Cerebellar cortex (tissue), 1 donor: ENCODE measurements at regions not wholly inside any gene's neighbourhood (a gene's known extent, or its start where the extent isn't known, plus 50 kb on each side); places are given as distances from the start of the nearest gene placed in this dataset.

Source experiments
- DNase-seq: peaks from one replicate; pipeline ENCODE4 v3.0.0-alpha.2; 2015; ENCODE audit warnings: low spot score

- DNase-seq: no peak
These were observed 316.5 kb downstream of the CDH26 start for GRCh38 chr20:60274717-60275116.

- no peak for DNase-seq
These were observed 323.1 kb downstream of the CDH26 start for GRCh38 chr20:60281295-60281694.

DNA sequence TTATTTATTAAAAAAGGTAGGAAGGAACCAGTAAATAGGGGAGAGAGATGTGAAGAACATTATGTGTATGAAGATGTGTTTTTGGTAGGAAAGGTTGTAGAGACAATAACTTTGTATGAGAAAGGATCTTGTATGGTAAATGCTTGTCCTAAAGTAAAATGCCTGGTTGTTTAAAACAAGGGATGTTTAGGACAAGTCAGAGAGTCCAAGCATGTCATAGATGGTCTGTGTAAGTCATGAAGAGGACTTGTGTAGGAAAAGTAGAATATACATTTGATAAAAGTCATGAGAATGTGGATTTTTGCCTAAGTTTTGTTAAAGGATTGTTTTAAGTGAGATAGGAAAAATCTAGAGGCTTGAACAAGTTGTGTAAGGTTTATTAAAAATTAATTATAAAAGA, 325.1 kb downstream of the CDH26 start:
- no peak for DNase-seq

DNA sequence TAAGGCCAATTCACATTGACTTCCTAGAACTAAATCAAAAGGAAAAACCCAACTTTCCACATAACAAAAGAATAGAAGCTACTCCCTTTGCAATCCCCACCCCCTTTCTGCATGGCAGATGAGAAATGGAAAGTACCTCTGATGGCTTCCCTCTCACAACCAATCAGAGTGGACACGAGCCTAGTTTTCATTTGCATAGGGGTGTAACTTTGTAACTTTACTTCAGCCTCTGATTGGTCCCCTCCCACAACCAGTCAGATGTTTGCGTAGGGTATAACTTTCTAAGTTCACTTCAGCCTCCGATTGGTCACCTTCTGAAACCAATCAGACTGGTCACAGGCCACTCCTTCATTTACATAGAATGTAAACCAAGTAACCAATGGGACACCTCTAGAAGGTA, 328.5 kb downstream of the CDH26 start:
- DNase-seq: no peak

DNA sequence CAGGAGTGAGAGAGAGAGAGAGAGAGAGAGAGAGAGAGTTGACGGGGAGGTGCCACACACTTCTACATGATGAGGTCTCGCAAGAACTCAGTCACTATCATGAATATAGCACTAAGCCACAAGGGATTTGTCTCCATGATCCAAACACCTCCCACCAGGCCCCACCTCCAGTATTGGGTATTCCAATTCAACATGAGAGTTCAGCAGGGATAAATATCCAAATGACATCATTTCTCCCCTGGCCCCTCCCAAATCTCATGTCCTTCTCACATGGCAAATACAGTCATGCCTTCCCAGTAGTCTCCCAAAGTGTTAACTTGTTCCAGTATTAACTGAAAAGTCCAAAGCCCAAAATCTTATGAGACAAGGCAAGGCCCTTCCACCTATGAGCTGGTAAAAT, 330.7 kb downstream of the CDH26 start:
- DNase-seq: no peak

DNA sequence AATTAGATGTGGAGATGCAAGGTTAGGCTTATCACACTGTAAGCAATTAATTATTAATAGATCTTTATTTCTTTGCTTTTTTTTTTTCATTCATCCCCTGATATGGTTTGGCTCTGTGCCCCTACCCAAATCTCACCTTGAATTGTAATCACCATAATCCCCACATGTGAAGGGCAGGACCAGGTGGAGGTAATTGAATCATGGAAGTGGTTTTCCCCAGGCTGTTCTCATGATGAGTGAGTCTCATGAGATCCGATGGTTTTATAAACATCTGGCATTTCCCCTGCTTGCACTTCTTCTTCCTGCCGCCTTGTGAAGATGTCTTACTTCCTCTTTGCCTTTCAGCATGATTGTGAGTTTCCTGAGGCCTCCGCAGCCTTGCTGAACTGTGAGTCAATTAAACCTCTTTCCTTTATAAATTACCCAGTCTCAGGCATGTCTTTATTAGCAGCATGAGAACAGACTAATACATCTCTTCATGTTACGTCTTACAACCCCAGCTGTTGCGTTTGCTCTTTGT, 333.8 kb downstream of the CDH26 start:
- DNase-seq: no peak

DNA sequence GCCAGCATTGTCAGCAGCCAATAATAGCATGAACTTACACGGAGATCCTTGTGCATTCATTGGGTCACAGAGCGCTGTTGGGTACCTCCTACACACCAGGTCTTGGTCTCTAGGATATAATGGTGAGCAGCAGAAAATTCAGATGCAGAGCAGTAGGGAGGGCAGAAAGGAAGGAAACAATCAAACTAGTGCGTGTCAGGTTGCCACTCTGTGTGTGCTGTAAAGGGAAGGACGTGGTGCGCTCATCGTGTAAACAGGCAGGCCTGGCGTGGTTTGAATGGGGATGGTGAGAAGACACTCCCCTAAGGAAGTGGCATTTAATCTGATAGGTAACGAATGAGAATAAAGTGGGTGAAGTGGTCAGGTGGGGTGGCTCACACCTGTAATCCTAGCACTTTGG, 336.4 kb downstream of the CDH26 start:
- no peak for DNase-seq

DNA sequence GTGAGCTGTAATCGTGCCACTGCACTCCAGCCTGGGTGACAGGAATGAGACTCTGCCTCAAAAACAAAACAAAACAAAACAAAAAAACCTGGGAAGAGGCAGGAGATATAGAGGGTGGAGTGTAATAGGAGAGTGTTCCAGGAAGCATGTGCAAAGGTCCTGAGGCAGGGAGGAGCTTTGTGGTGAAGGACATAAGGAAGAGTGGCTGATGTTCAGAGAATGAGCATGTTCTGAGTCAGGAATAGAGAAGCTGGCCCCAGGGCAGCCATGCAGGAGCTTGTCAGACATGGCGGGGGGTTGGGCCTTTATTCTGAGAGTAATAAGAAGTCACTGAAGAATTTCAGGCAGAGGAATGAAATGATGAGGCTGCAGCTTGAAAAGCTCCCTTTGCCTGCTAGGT, 337.0 kb downstream of the CDH26 start:
- DNase-seq: no peak

DNA sequence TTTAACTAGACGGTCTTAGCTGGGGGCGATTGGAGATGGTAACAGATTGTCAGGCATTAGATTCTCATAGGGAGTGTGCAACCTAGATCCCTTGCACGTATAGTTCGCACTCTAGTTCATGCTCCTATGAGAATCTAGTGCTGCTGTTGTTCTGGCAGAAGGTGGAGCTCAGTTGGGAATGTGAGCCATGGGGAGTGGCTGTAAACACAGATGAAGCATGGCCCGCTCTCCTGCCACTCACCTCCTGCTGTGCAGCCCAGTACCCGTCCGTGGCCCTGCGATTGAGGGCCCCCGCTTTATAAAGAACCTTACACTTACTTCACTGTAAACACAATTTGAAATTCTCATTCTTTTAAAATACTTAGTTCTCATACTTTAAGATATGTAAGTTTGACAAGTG, 339.4 kb downstream of the CDH26 start:
- DNase-seq: no peak

GRCh38 chr20:60298647-60299046, 340.4 kb downstream of the CDH26 start:
- no peak for DNase-seq

GRCh38 chr20:60299951-60300350, 341.7 kb downstream of the CDH26 start:
- no peak for DNase-seq

- no peak for DNase-seq
These were observed 342.2 kb downstream of the CDH26 start for GRCh38 chr20:60300374-60300773.

DNA sequence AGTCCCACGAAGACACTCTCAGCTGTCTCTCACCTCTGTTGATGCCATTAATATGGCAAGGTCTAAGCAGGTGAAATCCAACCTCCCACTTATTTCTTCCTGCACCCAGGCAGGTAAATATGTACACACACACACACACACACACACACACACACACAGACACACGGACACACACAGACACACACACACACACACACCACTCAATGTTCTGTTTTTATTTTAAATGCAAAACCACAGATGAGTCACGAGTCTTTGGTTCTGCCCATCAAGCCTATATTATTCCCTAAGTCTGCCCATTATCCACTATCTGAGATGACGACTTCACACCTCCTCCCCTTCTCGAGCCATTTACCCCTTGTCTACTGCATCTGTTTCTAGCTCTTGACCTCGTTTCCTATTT, 344.7 kb downstream of the CDH26 start:
- DNase-seq: no peak

DNA sequence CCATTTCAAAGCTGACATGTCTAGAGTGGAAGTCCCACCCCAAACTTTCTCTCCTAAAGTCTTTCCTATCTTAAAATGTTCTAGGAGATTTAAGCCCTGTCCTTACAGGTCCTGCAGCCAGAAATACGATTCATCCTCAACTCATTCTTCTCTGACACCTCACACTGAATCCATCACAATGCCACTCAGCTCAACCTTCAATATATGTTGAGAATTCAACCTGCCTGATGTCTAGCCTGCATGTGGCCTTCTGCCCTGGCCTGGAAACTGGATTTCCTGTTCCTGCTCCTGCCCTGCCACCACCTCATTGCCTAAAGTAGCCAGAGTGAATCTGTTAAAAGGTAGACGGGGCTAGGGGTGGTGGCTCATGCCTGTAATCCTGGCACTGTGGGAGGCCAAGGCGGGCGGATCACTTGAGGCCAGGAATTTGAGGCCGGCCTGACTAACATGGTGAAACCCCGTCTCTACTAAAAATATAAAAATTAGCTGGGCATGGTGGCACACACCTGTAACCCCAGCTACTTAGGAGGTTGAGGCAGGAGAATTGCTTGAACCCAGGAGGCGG, 345.9 kb downstream of the CDH26 start:
- no peak for DNase-seq

DNA sequence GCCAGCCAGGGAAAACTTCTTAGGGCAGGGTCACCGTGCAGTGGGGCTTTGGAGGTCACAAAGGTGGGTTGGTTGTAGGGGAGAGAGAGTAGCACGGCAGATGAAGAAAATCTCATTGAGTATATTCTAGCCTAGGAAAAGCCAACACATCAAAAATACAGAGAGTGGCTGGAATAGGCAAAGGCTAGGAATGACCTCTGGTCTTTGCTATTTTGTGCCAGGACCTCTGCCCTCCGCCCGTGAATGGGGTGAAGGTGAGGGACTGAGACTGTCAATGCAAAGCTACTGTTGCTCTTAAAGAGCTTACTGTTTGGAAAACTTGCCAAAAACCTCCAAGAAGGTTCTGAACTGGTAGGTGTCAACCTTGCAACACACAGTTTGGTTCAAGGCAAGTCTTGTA, 346.7 kb downstream of the CDH26 start:
- DNase-seq: no peak

DNA sequence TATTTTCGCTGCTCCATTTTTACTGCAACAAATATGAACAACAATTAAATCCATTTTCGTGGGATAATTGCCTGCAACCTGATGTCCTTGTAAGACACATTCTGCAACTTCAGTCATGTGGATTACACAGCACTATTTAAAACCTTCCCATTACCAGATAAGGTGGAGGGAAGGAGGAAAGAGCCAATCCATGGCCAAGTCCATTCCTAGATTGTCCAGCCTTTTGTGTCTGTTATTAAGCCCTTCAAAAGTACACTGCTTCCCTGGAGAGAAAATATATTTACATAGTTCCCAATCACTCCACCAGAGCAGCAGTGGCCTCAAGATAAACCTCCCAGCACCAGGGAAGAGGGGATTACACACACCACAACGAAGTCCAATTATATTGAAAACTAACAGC, 347.9 kb downstream of the CDH26 start:
- DNase-seq: no peak

DNA sequence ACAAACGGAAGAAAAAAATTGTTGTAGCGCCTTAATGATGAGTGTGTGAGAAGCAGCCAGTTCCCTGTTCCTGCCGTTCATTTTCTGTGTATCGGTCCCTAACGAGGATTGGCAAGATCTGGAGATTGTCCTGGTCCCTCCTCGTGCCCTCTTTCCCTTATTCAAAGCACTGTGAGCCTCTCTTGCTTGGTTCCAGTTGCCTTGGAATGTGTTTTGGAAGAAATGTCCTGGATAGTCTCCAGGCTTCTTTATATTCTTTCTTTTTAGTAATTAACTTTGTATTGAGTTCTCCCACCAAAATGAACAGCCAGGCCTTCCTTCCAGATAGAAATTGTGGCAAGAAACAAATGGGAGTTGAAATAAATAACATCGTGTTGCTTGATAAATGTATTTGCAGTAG, 348.3 kb downstream of the CDH26 start:
- peak; percentile 10 for DNase-seq

DNA sequence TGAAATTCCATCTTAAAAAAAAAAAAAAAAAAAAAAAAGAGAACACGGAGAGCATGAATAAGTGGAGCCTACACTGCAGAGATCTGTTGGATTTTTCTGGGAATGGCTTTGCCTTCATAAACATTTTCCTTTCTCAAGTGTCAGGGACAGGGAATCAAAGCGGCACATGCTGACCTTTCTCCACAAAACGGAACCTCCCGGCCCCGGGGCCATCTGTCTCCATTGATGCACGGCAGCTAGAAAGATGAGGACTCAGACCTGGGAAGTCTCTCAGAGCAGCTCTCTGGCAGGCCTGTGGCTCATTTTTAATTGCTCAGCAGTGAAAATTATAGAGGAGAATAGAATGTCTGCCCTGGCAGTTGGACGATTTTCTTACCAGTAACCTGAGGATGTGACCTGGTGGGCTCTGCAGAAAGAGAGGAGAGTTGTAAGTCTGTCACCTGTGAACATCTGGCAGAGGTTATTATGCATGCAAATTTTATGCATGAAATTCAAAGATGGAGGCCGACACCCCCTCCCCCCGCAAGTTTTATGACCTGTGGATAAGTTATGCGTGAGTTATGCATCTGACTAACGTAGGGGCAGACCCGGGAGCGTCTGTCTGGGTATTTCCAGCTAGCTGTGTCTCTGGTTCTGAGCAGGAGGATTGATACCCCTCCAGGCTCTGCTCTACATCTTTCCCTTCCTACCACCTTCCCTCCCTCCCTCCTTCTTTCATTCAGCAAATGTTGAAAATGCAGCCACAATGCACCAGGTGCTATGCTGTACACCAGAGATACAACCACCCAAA, 352.5 kb downstream of the CDH26 start:
- DNase-seq: no peak

DNA sequence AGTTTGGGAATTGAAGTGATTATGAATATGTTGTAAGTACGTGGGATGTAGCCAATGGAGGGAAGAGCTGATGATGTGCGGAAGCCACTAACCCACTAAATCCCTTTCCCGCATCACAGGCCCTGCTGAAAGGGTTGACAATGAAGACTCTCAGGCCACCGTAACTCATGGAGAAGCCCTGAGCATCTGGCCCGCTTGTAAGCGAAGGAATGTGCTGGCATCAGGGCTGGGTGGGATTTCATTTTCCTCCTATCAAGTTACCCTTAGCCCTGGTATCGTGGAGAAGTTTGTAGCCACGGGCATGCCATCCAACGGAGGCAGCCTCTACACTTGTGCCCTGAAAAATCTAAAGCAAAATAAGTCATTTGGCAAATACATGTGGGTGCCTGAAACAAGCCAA, 355.0 kb downstream of the CDH26 start:
- DNase-seq: no peak

DNA sequence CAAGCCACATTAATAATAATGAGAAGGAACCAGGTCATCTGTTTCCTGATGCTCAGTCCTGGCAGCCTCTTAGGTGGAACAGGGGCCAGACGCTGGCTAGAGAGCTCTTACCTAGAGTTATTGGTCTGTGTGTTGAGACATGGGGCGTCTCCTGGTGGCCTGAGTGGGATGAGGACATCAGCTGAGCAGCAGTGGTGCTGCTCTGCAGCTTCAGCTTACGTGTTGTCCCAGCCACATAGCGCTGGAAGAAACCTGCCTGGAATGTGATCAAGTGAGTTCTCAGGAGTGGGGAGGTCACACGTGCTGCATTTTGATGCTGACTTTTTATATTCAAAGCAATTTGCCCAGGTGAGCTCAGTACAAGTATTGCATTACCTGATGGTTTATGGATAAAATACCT, 355.4 kb downstream of the CDH26 start:
- no peak for DNase-seq

- no peak for DNase-seq
These were observed 356.5 kb downstream of the CDH26 start for GRCh38 chr20:60314727-60315126.

DNA sequence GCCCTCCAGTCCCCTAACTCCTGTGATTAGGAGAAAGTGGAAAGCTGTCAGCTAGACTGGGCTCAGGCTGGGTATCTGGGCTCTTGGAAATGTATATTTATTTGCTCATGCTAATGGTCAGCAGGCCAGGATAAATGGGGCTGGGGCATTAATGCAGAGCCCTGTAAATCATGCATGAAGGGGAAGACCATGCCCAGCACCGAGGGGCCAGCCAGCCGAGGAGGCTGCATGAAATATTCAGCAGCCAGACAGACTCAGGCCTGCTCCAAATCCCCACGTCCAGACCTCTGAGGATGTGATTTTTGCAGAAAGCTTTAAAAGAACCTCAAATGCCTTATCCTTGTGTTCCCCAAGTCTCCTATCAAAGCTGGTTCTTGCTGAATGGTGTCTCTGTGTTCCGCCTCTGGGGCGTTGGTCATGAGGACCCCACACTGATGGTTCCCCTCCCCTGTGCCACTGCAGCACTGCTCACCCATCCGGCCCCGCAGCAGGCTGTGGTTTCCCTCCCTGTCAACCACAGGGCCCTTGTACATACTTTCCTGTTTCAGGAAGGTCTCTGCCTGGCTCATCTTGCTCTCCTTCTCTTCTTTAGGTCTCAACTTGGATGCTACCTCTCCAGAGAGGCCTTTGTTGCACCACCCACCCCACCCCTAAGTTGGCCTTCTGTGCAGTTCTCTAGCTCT, 358.4 kb downstream of the CDH26 start:
- DNase-seq: no peak

DNA sequence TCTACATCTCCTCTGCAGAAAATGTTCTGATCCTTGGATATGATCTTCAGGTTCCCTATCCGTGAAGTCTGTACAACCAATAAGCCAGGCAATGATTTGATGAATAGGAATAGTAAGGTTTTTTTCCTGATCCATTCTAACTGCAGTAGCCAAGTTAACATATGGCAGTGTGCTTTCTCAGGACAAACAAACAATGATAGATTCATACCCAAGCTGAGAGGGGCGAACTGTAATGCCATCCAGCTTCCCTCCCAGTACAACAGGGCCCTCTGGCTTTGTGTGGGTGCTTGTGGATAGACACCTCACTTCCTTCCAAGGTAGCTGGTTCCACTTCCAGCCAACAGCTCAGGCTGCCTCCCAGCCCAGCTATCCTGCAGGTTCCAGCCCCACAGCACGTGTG, 359.2 kb downstream of the CDH26 start:
- DNase-seq: peak; percentile 1
